Endothelial cell of umbilical vein (primary cell): ENCODE measurements at regions not wholly inside any gene's neighbourhood (a gene's known extent, or its start where the extent isn't known, plus 50 kb on each side); places are given as distances from the start of the nearest gene placed in this dataset.
"Not testable (repeated sequence)": the region's sequence is repeated elsewhere in the genome, so short reads cannot be mapped to it uniquely, and the experiment has no call there.

ENCODE experiments used
- BruUV-seq: library from RNA; stranded (reverse); fragments of 400-500 nt; replicated peaks from 2 replicates; lab custom pipeline; 2021; lab: Mats Ljungman, UMichigan
- CTCF ChIA-PET: fragments of 300-600, 350-600 bp; sonication (Branson Sonifier 250); formaldehyde crosslinking; loops from one replicate; lab custom pipeline; 2021; ENCODE audit warnings: antibody characterized with exemption, inconsistent platforms; lab: Charles Lee
- POLR2A ChIA-PET: fragments of 300-600, 350-600 bp; sonication (Branson Sonifier 250); formaldehyde crosslinking; loops from one replicate; lab custom pipeline; 2021; ENCODE audit warnings: antibody characterized with exemption, inconsistent platforms; lab: Charles Lee
- DNase-seq: peaks from one replicate; pipeline ENCODE4 v3.0.0-alpha.2; 2011; ENCODE audit warnings: low read depth, low spot score
- FAIRE-seq: peaks from 2 replicates; lab custom pipeline; 2011; peaks lifted over from hg19 to GRCh38; lab: Jason Lieb, UNC
- H2AFZ ChIP-seq: 2 replicates; pipeline ENCODE4 v1.6.0; 2012; ENCODE audit warnings: low read depth, low read length, control low read depth, inconsistent platforms
- H3K27ac ChIP-seq: 2 replicates; pipeline ENCODE4 v1.5.1; 2011; ENCODE audit warnings: low read depth, mild to moderate bottlenecking, control low read depth, low read length, moderate library complexity; ENCODE audit not compliant: insufficient read depth
- H3K27me3 ChIP-seq, 2 experiments: 2 replicates each; pipeline versions ENCODE4 v1.6.0 to v1.6.1; 2011; ENCODE audit warnings: low read length in 2 of 2, mixed read lengths in 1 of 2; ENCODE audit not compliant: control insufficient read depth in 2 of 2, insufficient read depth in 2 of 2
- H3K36me3 ChIP-seq, 2 experiments: 2 replicates in 1 of 2; 3 replicates in 1 of 2; pipeline ENCODE4 v1.5.1; 2011; ENCODE audit warnings: low read length in 2 of 2, mild to moderate bottlenecking in 1 of 2, moderate library complexity in 1 of 2; ENCODE audit not compliant: control insufficient read depth in 2 of 2, insufficient read depth in 2 of 2; ENCODE audit errors: extremely low read depth in 1 of 2
- H3K4me1 ChIP-seq: 3 replicates; pipeline ENCODE4 v1.5.1; 2011; ENCODE audit warnings: mild to moderate bottlenecking, low read length; ENCODE audit not compliant: control insufficient read depth, insufficient read depth; ENCODE audit errors: extremely low read depth
- H3K4me2 ChIP-seq: 2 replicates; pipeline ENCODE4 v1.6.1; 2011; ENCODE audit warnings: low read length, control low read depth, mixed read lengths; ENCODE audit not compliant: insufficient read depth
- H3K4me3 ChIP-seq, 3 experiments: fragments of 200-600 bp in 1 of 3; sonication (generic), shearing (Covaris generic) in 1 of 3; replicated peaks in 1 of 3; 2 replicates each; pipeline ENCODE4 v1.5.1; 2011 to 2016; ENCODE audit warnings: control low read depth in 3 of 3, low read length in 3 of 3, mild to moderate bottlenecking in 2 of 3, inconsistent platforms in 1 of 3, low read depth in 1 of 3, moderate library complexity in 1 of 3; ENCODE audit not compliant: insufficient read depth in 1 of 3
- H3K79me2 ChIP-seq: 2 replicates; pipeline ENCODE4 v1.6.0; 2012; ENCODE audit warnings: low read length, inconsistent platforms; ENCODE audit not compliant: control insufficient read depth, insufficient read depth
- H3K9ac ChIP-seq: replicated peaks from 2 replicates; pipeline ENCODE3; 2011; ENCODE audit warnings: low read length, control low read depth; ENCODE audit not compliant: insufficient read depth; ENCODE audit errors: extremely low read depth
- H3K9me1 ChIP-seq: replicated peaks from 3 replicates; pipeline ENCODE4 v1.6.0; 2011; ENCODE audit warnings: mild to moderate bottlenecking, low read length; ENCODE audit not compliant: control insufficient read depth, insufficient read depth; ENCODE audit errors: extremely low read depth
- H3K9me3 ChIP-seq: replicated peaks from 2 replicates; pipeline ENCODE4 v1.5.1; 2012; ENCODE audit warnings: low read length, inconsistent platforms; ENCODE audit not compliant: control insufficient read depth, insufficient read depth
- H4K20me1 ChIP-seq: replicated peaks from 2 replicates; pipeline ENCODE3; 2011; ENCODE audit warnings: mild to moderate bottlenecking, low read length; ENCODE audit not compliant: control insufficient read depth, insufficient read depth; ENCODE audit errors: extremely low read depth
- EZH2 ChIP-seq: IDR thresholded peaks from 2 replicates; pipeline ENCODE4 v1.6.1; 2012; ENCODE audit warnings: borderline replicate concordance, low read depth, mild to moderate bottlenecking, moderate library complexity, low read length, inconsistent platforms; ENCODE audit not compliant: severe bottlenecking
- FOS ChIP-seq: IDR thresholded peaks from 2 replicates; pipeline ENCODE4 v1.6.1; 2011; ENCODE audit warnings: mild to moderate bottlenecking, low read length, moderate library complexity, borderline replicate concordance; ENCODE audit not compliant: insufficient read depth
- GATA2 ChIP-seq: IDR thresholded peaks from 2 replicates; pipeline ENCODE4 v1.7.0; 2011; ENCODE audit warnings: low read depth, mild to moderate bottlenecking, moderate library complexity, mixed read lengths, low read length; ENCODE audit not compliant: insufficient read length, insufficient read depth
- JUN ChIP-seq: IDR thresholded peaks from 2 replicates; pipeline ENCODE4 v1.6.1; 2011; ENCODE audit warnings: borderline replicate concordance, low read depth; ENCODE audit not compliant: insufficient read length, insufficient read depth
- MYC ChIP-seq: IDR thresholded peaks from one replicate; pipeline ENCODE4 v1.6.1; 2011; ENCODE audit warnings: mild to moderate bottlenecking, low read depth, low read length
- POLR2A ChIP-seq: IDR thresholded peaks from 2 replicates; pipeline ENCODE4 v1.6.1; 2012; ENCODE audit warnings: low read depth, mild to moderate bottlenecking, control low read depth, low read length
- POLR2AphosphoS5 ChIP-seq: IDR thresholded peaks from 2 replicates; pipeline ENCODE4 v1.6.1; 2012; ENCODE audit warnings: low read depth, mild to moderate bottlenecking, control low read depth, low read length, moderate library complexity; ENCODE audit not compliant: insufficient read depth
- dilution Hi-C: fragments of 300-500 bp; cut with MboI; formaldehyde crosslinking; loops from one replicate; pipeline ENCODE4 v1.15.0; 2019; ENCODE audit warnings: low sequenced_read_pairs; ENCODE audit not compliant: extremely low pct_ligation_motif_present
- intact Hi-C: fragments of 100-400 bp; cut with micrococcal nuclease; formaldehyde crosslinking; loops from one replicate; pipeline ENCODE4 v1.10.0; 2022
- TF ChIP-seq, protein P1 (sequence below), 2 donors: IDR thresholded peaks; 1 replicate in 1 of 2; 2 replicates in 1 of 2; pipeline ENCODE4 v1.5.1; 2011; ENCODE audit warnings: low read length in 2 of 2, mild to moderate bottlenecking in 2 of 2, moderate library complexity in 2 of 2, control low read depth in 1 of 2, inconsistent platforms in 1 of 2, low read depth in 1 of 2; ENCODE audit not compliant: insufficient read depth in 1 of 2; ENCODE audit errors: extremely low read depth in 1 of 2
- TF ChIP-seq, protein P2 (sequence below): IDR thresholded peaks from 2 replicates; pipeline ENCODE4 v1.6.1; 2011; ENCODE audit not compliant: insufficient read depth, insufficient read length

DNA sequence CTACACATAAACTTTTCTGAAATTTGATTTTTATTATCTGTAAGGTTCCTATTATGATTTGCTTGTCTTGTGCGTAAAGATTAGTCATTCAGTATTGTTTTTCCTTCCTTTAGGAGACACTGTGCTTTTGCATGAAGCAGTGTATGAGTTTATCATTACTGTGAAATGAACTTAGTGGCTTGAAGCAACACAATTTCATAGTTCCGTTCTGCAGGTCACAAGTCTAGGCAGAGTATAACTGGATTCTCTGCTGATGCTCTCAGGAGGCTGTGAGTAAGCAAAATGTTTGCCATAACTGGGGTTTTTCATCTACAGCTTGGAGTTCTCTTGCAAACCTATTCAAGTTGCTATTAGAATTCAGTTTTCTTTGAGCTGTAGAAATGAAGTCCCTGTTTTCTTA is 1136.1 kb downstream of the OTOL1 start:
- dilution Hi-C loops (no loop called here), intact Hi-C loops (no loop called here)
- H3K4me3 ChIP-seq, result no peak overlapping the region
- no TSS peak for BruUV-seq
- H3K9ac ChIP-seq, result no peak overlapping the region
- ChIA-PET POLR2A (no interaction called here), CTCF (no interaction called here)
- H3K4me2 ChIP-seq, result no peak overlapping the region
- H2AFZ ChIP-seq, result no peak overlapping the region
- no peaks in the 10 kb centered on the region for H4K20me1 ChIP-seq
- TF ChIP-seq FOS (no peak), EZH2 (no peak), POLR2AphosphoS5 (no peak), MYC (no peak), JUN (no peak), POLR2A (no peak), GATA2 (no peak)
- TF ChIP-seq, protein P1, sequence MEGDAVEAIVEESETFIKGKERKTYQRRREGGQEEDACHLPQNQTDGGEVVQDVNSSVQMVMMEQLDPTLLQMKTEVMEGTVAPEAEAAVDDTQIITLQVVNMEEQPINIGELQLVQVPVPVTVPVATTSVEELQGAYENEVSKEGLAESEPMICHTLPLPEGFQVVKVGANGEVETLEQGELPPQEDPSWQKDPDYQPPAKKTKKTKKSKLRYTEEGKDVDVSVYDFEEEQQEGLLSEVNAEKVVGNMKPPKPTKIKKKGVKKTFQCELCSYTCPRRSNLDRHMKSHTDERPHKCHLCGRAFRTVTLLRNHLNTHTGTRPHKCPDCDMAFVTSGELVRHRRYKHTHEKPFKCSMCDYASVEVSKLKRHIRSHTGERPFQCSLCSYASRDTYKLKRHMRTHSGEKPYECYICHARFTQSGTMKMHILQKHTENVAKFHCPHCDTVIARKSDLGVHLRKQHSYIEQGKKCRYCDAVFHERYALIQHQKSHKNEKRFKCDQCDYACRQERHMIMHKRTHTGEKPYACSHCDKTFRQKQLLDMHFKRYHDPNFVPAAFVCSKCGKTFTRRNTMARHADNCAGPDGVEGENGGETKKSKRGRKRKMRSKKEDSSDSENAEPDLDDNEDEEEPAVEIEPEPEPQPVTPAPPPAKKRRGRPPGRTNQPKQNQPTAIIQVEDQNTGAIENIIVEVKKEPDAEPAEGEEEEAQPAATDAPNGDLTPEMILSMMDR (IDR thresholded peaks at IDR 0.05; ENCODE audit: extremely low read depth in 1 of 2, insufficient read depth in 1 of 2, low read depth in 1 of 2, low read length in 2 of 2), result no peak
- TF ChIP-seq, protein P2, sequence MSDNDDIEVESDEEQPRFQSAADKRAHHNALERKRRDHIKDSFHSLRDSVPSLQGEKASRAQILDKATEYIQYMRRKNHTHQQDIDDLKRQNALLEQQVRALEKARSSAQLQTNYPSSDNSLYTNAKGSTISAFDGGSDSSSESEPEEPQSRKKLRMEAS, result no peak
- no peaks in the 10 kb centered on the region for H3K27me3 ChIP-seq
- FAIRE-seq, result no peak
- no peak for DNase-seq
- H3K9me3 ChIP-seq, result peaks cover 4% of the 10 kb centered on the region
- no peak overlapping the region for H3K27ac ChIP-seq
- H3K36me3 ChIP-seq, result no peaks in the 10 kb centered on the region
- H3K9me1 ChIP-seq, result no peaks in the 10 kb centered on the region
- no peaks in the 10 kb centered on the region for H3K79me2 ChIP-seq
- no peaks in the 10 kb centered on the region for H3K4me1 ChIP-seq

DNA sequence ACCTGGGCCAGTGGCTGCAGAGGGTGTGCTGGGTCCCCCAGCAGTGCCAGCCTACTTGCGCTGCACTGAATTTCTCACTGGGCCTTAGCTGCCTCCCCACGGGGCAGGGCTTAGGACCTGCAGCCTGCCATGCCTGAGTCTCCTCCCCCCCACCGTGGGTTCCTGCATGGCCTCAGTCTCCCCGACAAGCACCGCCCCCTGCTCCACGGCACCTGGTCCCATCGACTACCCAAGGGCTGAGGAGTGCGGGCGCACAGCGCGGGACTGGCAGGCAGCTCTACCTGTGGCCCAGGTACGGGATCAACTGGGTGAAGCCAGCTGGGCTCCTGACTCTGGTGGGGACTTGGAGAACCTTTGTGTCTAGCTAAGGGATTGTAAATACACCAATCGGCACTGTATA is 1143.6 kb downstream of the OTOL1 start:
- dilution Hi-C loops, FAIRE-seq: not testable (repeated sequence)

More for the DNA sequence above, 1143.6 kb downstream of the OTOL1 start:
- H3K36me3 ChIP-seq, H3K27me3 ChIP-seq, H3K9ac ChIP-seq, H3K4me1 ChIP-seq, POLR2A ChIA-PET, H3K79me2 ChIP-seq, H3K27ac ChIP-seq, intact Hi-C loops, CTCF ChIA-PET, H3K4me3 ChIP-seq, H2AFZ ChIP-seq, H3K9me1 ChIP-seq, BruUV-seq, H3K4me2 ChIP-seq, H3K9me3 ChIP-seq, DNase-seq, H4K20me1 ChIP-seq: not testable (repeated sequence)
